GM21528 (cell line): ENCODE measurements at regions not wholly inside any gene's neighbourhood (a gene's known extent, or its start where the extent isn't known, plus 50 kb on each side); places are given as distances from the start of the nearest gene placed in this dataset.

ENCODE experiments used
- ATAC-seq: cut with Tn5 transposase; IDR thresholded peaks from one replicate; pipeline ENCODE4 v1.9.1; 2021; ENCODE audit warnings: mild to moderate bottlenecking, moderate library complexity; ENCODE audit not compliant: unreplicated experiment, low FRiP score

DNA sequence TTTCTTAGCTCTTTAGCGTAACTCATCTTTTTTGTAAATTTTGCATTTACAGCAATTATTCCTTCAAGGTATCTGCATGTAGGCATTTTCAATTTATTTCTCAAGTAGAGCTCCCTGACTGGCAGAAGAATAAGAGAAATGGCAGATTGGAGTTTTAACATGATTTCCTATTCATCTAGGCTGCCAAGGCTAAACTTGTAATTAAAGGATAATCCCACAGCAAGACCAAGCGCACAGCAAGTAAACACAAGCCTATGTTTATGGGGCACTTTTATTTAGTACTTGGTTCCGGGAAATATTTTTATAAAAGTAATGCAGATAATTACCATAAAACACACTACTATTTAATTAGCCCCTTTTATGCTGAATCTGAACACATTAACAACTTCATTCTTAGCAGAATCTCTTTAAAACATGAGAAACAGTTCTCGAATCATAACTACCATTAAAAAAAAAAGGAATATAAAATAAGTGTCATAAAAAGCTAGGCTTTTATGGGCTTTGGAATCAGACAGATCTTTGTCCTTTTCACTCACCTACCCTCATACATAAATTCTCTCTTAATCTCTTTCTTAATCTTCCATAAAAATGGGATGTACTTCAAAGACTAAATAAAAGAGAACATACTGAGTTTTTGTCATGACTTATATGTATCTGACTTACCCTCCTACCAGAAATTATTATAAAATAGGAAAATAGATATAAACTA lies 961.6 kb upstream of the MIR17HG start:
- no peak for ATAC-seq

DNA sequence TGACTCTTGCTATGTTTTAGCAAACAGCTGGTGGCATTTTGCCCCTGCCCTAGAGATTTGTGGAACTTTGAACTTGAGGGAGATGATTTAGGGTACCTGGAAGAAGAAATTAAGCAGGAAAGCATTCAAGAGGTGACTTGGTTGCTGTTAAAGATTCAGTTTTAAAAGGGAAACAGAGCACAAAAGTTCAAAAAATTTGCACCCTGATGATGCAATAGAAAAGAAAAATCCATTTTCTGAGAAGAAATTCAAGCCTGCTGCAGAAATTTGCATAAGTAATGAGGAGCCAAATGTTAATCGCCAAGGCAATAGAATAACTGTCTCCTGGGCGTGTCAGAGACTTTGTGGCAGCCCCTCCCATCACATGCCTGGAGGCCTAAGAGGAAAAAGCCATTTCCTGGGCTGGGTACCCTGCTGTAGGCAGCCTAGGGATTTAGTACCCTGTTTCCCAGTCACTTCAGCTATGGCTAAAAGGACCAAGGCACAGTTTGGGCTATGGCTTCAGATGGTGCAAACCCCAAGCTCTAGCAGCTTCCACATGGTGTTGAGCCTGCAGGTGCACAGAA lies 958.5 kb upstream of the MIR17HG start:
- no peak for ATAC-seq

DNA sequence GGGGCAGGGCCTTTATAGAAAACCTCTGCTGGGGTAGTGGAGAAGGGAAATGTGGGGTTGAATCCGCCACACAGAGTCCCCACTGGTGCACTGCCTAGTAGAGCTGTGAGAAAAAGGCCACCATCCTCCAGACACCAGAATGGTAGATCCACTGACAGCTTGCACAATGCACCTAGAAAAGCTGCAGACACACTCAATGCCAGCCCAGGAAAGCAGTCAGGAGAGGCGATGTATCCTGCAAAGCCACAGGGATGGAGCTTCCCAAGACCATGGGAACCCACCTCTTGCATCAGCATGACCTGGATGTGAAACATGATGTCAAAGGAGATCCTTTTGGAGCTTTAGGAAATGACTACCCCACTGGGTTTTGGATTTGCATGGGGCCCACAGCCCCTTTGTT lies 958.0 kb upstream of the MIR17HG start:
- no peak for ATAC-seq

- ATAC-seq: no peak
These were observed 954.1 kb upstream of the MIR17HG start for GRCh38 chr13:90393408-90393807.

GRCh38 chr13:90395348-90395747 lies 952.1 kb upstream of the MIR17HG start:
- ATAC-seq: no peak

- no peak for ATAC-seq
These were observed 951.6 kb upstream of the MIR17HG start for GRCh38 chr13:90395846-90396245.

- ATAC-seq: no peak
These were observed 951.2 kb upstream of the MIR17HG start for GRCh38 chr13:90396266-90396665.

DNA sequence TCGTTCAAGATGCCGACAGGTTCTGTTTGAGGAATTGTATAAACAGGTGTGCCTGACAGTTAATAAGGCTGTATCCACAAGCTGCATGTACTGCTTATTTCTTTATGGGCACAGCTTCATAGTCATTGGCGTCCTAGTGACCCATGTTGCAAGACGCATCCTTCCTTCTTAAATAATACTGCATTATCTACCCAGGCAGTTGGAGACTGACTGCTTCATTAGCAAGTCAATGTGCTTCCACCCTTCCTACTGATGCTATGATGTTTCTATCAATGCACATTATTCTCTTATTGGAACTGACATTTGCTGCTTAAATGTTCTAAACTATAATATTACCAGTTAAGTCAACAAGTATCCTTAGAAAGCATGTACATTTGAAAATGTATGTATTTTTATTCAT lies 950.0 kb upstream of the MIR17HG start:
- ATAC-seq: no peak

DNA sequence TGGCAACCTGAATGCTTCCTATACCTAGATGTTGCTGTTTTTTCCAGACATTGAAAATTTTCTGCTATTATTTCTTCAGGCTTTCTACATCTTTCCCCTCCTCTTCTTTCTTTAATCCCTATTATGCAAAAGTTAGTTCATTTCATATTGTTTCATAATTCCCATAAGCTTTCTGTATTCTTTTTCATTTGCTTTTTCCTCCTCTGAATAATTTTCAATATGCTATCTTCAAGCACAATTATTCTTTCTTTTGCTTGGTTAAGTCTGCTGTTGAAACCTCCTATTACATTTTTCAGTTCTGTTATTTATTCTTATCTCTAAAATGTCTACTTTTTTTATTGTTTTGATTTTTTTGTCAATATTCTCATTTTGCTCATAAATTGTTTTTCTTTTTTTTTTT lies 947.1 kb upstream of the MIR17HG start:
- no peak for ATAC-seq

GRCh38 chr13:90401150-90401549 lies 946.3 kb upstream of the MIR17HG start:
- no peak for ATAC-seq

DNA sequence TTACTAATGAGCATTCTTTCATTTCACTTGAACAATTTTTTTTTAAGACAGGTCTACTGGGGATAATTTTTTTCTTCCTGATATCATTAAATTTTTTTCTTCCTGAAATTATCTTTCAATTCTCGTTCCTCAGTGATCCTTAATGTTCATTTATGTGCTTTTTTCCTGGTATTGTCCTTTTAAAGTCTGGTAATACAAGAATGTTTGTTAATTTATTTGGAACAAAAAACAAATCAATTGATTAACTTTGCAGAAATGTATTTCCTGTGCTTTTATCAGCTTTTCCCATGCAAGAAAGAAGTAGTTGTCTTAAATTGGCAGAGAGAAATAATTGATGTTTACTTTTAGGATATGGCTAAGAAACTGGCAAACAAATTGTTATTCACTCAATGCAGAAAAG lies 945.4 kb upstream of the MIR17HG start:
- ATAC-seq: no peak

- ATAC-seq: no peak
These were observed 944.9 kb upstream of the MIR17HG start for GRCh38 chr13:90402613-90403012.

DNA sequence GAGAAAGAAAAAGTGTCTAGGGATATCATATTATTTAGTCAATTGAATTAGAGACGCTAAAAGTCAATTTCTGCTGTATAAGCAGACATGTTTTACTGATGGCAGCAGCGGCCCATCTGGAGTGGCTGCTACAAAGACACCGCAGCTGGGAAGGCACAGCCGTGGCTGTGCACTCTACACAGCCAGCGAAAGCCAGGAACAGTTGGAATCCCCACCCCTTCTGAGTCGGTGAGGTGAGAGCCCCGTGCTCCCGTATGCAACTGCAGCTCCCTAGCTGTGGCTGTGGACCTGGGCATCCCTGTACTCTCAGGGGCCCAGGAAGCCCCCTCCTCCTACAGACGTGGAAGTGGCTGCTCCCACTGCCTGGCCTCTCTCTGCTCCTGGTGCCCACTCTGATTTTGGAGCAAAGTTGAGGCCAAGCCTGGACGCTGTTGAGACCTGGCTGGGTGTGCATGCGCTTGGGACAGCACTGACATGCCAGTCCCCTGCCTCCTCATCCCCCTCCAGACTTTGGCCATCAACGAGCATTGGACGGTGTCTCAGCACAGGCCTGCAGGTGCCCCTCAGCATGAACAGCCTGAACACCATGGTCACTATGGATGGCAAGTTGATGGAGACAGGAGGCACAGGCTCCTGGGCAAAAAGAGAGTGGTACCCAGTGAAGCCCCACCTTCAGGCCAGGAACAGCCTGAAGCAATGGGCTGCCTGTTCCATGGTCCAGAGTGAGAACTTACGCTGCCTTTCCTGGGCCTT lies 944.0 kb upstream of the MIR17HG start:
- ATAC-seq: no peak

DNA sequence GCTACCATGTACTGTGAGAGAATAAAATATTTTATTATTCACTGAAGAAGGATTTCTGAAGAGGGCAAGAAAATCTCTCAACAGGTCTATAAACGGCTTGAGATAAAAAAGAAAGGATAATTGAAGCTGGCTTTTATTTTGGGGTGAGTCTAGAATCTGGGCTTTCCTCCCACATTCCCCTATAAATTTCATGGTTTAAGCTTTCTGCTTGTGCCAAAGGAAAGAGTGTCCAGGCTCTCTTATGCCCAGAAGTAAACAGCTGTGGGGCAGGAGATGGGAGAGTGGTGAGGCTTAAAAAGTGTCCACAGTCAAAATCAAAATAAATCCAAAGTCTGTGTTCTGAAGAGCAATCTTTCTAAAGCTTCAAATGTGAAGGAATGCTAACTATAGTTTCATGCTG lies 942.2 kb upstream of the MIR17HG start:
- no peak for ATAC-seq

DNA sequence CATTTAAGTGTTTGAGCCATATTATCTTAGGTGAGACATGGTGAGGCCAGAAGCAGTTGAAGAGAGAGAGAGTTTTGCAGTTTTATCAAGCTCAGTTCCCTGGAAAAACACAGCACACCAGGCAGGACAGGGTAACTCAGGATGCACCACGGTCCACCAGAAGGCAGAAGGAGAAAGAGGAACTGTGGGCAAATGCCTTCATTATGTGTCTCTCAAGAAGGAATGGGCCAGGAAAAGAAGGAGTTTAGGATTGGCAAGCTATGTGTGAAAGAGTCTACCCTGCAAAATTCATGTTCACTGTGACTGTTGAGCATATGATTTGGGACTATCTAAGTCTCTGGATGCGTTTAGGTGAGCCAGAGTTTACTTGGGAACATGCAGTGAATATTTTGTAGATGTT lies 934.5 kb upstream of the MIR17HG start:
- ATAC-seq: no peak

- ATAC-seq: no peak
These were observed 933.9 kb upstream of the MIR17HG start for GRCh38 chr13:90413548-90413947.

DNA sequence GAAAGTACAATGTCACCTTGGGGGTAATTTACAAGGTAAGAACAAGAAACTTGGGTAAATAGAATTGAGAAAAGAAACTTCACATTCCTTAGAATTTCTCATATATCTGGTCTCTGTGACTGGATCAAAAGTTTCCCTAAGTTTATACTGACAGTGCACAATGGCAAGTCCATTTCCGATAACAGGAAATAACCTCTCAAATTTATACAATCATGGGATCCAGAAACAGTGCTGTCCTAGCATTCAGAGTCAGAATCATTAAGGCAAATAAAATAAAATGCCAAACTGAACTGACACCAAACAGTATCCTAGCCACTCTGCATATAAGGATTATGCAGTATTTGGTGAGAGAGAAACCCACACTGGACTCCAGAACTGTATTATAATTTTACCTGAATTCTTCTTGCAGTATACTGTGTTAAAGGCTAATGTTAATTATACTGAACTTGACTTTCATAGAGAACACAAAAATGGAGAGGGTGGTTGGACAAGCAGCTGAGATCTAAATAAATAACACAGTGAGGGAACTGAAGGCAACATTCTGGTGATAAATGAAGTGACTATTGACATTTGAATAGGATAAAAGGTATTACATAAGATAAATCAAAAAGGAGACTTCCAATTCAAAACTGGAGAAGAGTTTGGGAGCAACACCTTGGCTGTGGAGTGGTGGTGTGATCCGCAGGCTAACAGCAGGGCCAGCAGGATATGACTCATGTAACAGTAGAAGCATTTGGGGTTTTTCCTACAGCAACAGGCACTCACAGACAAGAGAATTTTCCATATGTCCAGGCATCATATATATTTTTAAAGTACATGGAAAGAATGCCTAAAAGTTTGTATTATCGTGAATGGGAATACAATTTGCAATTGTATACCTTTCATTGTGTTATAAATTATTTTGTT lies 932.5 kb upstream of the MIR17HG start:
- ATAC-seq: no peak

- ATAC-seq: no peak
These were observed 931.6 kb upstream of the MIR17HG start for GRCh38 chr13:90415902-90416301.

- no peak for ATAC-seq
These were observed 931.0 kb upstream of the MIR17HG start for GRCh38 chr13:90416519-90416918.

- ATAC-seq: no peak
These were observed 930.5 kb upstream of the MIR17HG start for GRCh38 chr13:90416938-90417337.

DNA sequence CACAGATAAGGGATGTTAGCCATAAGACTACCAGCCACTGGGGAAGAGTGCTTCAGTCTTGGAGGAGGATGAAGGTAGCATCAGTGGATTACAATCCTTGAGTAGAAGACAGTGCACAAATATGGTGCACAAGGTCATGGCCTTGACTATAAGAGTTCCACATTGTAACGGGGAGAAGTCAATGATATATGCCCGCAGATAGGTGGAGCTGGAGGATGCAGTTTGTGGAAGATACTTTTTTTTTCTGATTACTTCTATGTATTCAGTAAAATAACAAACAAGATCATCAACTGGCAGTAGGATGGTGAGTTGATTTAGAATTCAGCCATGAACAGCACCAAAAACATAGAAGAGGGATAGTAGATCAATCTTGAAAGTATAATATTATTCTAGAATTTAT lies 926.8 kb upstream of the MIR17HG start:
- ATAC-seq: no peak
